RWPE1 (cell line): ENCODE measurements at regions not wholly inside any gene's neighbourhood (a gene's known extent, or its start where the extent isn't known, plus 50 kb on each side); places are given as distances from the start of the nearest gene placed in this dataset.

ENCODE experiments used
- CTCF ChIA-PET: fragments of 350-600 bp; sonication (Branson Sonifier 250); formaldehyde crosslinking; extraction: SDS; loops from one replicate; lab custom pipeline; 2021; lab: Yijun Ruan, JAX
- POLR2A ChIA-PET: fragments of 400-600 bp; formaldehyde crosslinking; extraction: SDS; loops from one replicate; lab custom pipeline; 2020; ENCODE audit warnings: antibody characterized with exemption; ENCODE audit not compliant: low non-redundant PET; lab: Yijun Ruan, JAX
- DNase-seq: peaks from one replicate; pipeline ENCODE4 v3.0.0; 2012; ENCODE audit warnings: low spot score
- H3K27ac ChIP-seq: fragments of 450-650 bp; 2 replicates; pipeline ENCODE4 v1.5.1; 2017
- TF ChIP-seq, protein P1 (sequence below): fragments of 450-650 bp; conservative IDR thresholded peaks from 2 replicates; pipeline ENCODE4 v1.5.1; 2017; ENCODE audit warnings: low read depth, mild to moderate bottlenecking

DNA sequence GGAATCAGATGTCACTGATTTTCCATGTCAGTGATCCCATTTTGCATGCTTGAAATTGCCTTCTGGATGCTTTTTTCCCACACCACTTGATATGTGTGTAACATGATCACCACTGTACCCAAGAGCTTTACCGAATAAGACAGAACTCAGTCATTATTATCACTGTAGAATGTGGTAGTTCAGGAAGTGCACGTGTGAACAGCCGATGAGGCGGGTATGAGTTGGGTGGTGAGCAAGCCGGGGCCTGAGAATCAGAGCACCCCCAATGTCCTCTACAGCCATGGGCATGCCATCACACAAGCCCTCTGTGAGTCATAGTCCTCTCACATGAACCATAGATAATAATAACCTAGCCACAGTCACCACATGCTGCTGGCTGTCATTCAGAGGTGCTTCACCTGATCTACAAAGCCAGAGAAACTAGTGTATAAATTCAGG, 470.8 kb downstream of the SOX2 start:
- CTCF ChIA-PET, result interaction anchor here (0.6 kb wide), 1 partner anchor 415 kb away, joined by 3 read pairs; no protein-coding TSS in a partner anchor
- TF ChIP-seq, protein P1, sequence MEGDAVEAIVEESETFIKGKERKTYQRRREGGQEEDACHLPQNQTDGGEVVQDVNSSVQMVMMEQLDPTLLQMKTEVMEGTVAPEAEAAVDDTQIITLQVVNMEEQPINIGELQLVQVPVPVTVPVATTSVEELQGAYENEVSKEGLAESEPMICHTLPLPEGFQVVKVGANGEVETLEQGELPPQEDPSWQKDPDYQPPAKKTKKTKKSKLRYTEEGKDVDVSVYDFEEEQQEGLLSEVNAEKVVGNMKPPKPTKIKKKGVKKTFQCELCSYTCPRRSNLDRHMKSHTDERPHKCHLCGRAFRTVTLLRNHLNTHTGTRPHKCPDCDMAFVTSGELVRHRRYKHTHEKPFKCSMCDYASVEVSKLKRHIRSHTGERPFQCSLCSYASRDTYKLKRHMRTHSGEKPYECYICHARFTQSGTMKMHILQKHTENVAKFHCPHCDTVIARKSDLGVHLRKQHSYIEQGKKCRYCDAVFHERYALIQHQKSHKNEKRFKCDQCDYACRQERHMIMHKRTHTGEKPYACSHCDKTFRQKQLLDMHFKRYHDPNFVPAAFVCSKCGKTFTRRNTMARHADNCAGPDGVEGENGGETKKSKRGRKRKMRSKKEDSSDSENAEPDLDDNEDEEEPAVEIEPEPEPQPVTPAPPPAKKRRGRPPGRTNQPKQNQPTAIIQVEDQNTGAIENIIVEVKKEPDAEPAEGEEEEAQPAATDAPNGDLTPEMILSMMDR, result no peak
- POLR2A ChIA-PET, result no interaction called here
- peak; percentile 87 for DNase-seq
- H3K27ac ChIP-seq, result peak overlapping the region; percentile 45

- ChIA-PET POLR2A (no interaction called here), CTCF (interaction anchor here (0.6 kb wide), 1 partner anchor 83 kb away, joined by 7 read pairs; no protein-coding TSS in a partner anchor)
- peak; percentile 6 for DNase-seq
- TF ChIP-seq, protein P1, result no peak
- H3K27ac ChIP-seq, result no peak overlapping the region
Measured at GRCh38 chr3:182183716-182184430, 472.1 kb downstream of the SOX2 start.

DNA sequence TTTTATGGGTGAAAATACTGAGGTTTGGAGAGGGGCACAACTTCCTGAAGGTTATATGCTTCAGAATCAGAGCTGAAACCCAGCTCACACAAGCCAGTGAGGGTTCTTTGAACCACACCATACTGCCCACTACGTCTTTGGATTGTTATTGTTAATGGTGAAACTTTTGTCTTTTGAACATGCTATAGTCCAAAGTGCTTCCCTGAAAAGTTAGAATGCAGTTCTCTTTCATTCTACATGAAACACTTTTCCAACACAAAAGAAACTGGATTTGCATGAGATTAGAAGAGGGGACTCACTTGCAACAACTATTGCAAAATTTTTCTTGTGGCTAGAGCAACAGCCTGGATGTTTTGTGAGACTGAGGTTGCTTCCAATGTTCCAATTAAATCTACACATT, 473.6 kb downstream of the SOX2 start:
- POLR2A ChIA-PET, result no interaction called here
- CTCF ChIA-PET, result interaction anchor here (1.1 kb wide), 1 partner anchor 27 kb away, joined by 3 read pairs; no protein-coding TSS in a partner anchor
- H3K27ac ChIP-seq, result no peak overlapping the region
- TF ChIP-seq, protein P1, result no peak
- no peak for DNase-seq

DNA sequence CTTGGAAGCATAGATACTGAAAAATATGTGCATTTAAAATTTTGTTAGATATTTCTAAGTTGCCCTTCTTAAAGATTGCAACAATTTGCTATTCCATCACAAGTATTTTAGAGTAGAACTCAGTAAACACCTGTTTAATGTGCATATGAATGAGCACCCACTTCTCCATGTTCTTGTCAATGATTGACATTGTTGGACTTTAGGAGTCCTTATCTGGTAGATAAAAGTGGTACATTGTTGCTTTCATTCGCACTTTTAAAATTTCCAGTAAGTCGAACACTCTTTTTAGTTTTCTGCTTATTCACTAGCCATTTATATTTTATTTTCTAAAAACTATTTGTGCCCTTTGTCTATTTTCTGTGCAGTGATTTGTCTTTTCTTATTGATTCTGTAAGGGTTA, 478.3 kb downstream of the SOX2 start:
- TF ChIP-seq, protein P1, result no peak
- DNase-seq, result no peak
- no peak overlapping the region for H3K27ac ChIP-seq
- ChIA-PET POLR2A (no interaction called here), CTCF (no interaction called here)

DNA sequence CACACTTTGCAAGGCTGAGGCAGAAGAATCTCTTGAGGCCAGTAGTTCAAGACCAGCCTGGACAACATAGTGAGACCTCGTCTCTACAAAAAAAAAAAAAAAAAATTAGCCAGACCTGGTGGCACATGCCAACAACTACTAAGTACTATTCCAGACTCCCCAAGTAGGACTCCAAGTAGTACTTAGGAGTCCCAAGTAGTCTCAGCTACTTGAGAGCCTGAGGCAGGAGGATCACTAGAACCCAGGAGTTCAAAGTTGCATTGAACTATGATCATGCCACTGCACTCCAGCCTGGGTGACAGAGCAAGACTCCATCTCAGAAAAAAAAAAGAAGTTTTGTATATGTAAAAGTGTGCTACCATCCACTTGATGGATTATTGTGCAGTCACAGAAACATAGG, 486.6 kb downstream of the SOX2 start:
- no peak overlapping the region for H3K27ac ChIP-seq
- no peak for DNase-seq
- ChIA-PET CTCF (no interaction called here), POLR2A (no interaction called here)
- TF ChIP-seq, protein P1, result no peak

DNA sequence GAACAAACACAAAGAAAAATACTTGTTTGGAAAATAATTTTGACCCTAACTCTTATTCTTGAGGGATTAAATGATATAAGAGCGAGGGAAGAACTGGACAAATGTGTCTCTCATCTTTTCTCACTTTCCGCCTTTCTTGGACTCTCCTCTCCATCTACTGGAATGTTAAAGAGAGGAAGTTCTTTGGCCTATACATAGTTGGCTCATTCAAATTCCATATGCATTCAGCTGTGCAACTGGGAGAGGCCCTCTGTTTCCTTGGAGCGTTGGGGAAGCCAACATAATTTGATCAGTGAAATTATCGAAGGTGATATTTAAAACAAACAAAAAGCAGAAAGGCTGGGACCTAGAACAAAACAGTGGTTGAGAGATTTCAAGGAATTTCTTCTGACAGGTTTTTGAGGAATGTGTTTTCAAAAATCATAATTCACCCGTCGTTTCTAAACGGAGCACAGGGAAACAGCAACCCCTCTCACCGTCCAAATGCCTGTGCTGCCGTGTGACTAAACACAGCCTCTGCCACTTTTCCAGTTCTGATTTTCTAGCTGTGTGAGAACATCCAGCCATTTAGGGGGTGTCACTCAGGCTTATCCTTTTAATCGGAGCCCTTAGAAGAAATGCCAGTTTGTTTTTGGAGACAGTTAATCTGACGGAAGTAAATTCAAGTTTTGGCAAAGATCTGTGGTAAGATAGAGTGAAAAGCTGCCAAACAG, 489.9 kb downstream of the SOX2 start:
- no peak overlapping the region for H3K27ac ChIP-seq
- TF ChIP-seq, protein P1, result no peak
- ChIA-PET POLR2A (no interaction called here), CTCF (no interaction called here)
- DNase-seq, result no peak
